ENCODE measurements at regions not wholly inside any gene's neighbourhood (a gene's known extent, or its start where the extent isn't known, plus 50 kb on each side); places are given as distances from the start of the nearest gene placed in this dataset.
"Not testable (repeated sequence)": the region's sequence is repeated elsewhere in the genome, so short reads cannot be mapped to it uniquely, and the experiment has no call there.

DNA sequence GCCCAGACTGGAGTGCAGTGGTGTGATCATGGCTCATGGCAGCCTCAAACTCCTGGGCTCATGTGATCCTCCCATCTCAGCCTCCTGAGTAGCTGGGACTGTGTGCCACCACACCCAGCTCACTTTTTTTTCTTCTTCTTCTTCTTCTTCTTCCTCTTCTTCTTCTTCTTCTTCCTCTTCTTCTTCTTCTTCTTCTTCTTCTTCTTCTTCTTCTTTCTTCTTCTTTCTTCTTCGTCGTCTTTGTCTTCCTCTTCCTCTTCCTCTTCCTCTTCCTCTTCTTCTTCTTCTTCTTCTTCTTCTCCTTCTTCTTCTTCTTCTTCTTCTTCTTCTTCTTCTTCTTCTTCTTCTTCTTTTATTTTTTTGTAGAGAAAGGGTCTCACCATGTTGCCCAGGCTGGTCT lies 78.8 kb upstream of the RPH3A start:
- TF ChIP-seq EZH2phosphoT487 (IDR thresholded peaks at IDR 0.05; ENCODE audit: borderline replicate concordance), result not testable (repeated sequence)
- TF ChIP-seq, protein P1, sequence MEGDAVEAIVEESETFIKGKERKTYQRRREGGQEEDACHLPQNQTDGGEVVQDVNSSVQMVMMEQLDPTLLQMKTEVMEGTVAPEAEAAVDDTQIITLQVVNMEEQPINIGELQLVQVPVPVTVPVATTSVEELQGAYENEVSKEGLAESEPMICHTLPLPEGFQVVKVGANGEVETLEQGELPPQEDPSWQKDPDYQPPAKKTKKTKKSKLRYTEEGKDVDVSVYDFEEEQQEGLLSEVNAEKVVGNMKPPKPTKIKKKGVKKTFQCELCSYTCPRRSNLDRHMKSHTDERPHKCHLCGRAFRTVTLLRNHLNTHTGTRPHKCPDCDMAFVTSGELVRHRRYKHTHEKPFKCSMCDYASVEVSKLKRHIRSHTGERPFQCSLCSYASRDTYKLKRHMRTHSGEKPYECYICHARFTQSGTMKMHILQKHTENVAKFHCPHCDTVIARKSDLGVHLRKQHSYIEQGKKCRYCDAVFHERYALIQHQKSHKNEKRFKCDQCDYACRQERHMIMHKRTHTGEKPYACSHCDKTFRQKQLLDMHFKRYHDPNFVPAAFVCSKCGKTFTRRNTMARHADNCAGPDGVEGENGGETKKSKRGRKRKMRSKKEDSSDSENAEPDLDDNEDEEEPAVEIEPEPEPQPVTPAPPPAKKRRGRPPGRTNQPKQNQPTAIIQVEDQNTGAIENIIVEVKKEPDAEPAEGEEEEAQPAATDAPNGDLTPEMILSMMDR (conservative IDR thresholded peaks at IDR 0.05; ENCODE audit: low read length), result not testable (repeated sequence)
